Endothelial cell of umbilical vein (primary cell): ENCODE measurements at regions not wholly inside any gene's neighbourhood (a gene's known extent, or its start where the extent isn't known, plus 50 kb on each side); places are given as distances from the start of the nearest gene placed in this dataset.

Experiments
- BruUV-seq: library from RNA; stranded (reverse); fragments of 400-500 nt; replicated peaks from 2 replicates; lab custom pipeline; 2021; lab: Mats Ljungman, UMichigan
- CTCF ChIA-PET: fragments of 300-600, 350-600 bp; sonication (Branson Sonifier 250); formaldehyde crosslinking; loops from one replicate; lab custom pipeline; 2021; ENCODE audit warnings: antibody characterized with exemption, inconsistent platforms; lab: Charles Lee
- POLR2A ChIA-PET: fragments of 300-600, 350-600 bp; sonication (Branson Sonifier 250); formaldehyde crosslinking; loops from one replicate; lab custom pipeline; 2021; ENCODE audit warnings: antibody characterized with exemption, inconsistent platforms; lab: Charles Lee
- DNase-seq: peaks from one replicate; pipeline ENCODE4 v3.0.0-alpha.2; 2011; ENCODE audit warnings: low read depth, low spot score
- FAIRE-seq: peaks from 2 replicates; lab custom pipeline; 2011; peaks lifted over from hg19 to GRCh38; lab: Jason Lieb, UNC
- H2AFZ ChIP-seq: 2 replicates; pipeline ENCODE4 v1.6.0; 2012; ENCODE audit warnings: low read depth, low read length, control low read depth, inconsistent platforms
- H3K27ac ChIP-seq: 2 replicates; pipeline ENCODE4 v1.5.1; 2011; ENCODE audit warnings: low read depth, mild to moderate bottlenecking, control low read depth, low read length, moderate library complexity; ENCODE audit not compliant: insufficient read depth
- H3K27me3 ChIP-seq, 2 experiments: 2 replicates each; pipeline versions ENCODE4 v1.6.0 to v1.6.1; 2011; ENCODE audit warnings: low read length in 2 of 2, mixed read lengths in 1 of 2; ENCODE audit not compliant: control insufficient read depth in 2 of 2, insufficient read depth in 2 of 2
- H3K36me3 ChIP-seq, 2 experiments: 2 replicates in 1 of 2; 3 replicates in 1 of 2; pipeline ENCODE4 v1.5.1; 2011; ENCODE audit warnings: low read length in 2 of 2, mild to moderate bottlenecking in 1 of 2, moderate library complexity in 1 of 2; ENCODE audit not compliant: control insufficient read depth in 2 of 2, insufficient read depth in 2 of 2; ENCODE audit errors: extremely low read depth in 1 of 2
- H3K4me1 ChIP-seq: 3 replicates; pipeline ENCODE4 v1.5.1; 2011; ENCODE audit warnings: mild to moderate bottlenecking, low read length; ENCODE audit not compliant: control insufficient read depth, insufficient read depth; ENCODE audit errors: extremely low read depth
- H3K4me2 ChIP-seq: 2 replicates; pipeline ENCODE4 v1.6.1; 2011; ENCODE audit warnings: low read length, control low read depth, mixed read lengths; ENCODE audit not compliant: insufficient read depth
- H3K4me3 ChIP-seq, 3 experiments: fragments of 200-600 bp in 1 of 3; sonication (generic), shearing (Covaris generic) in 1 of 3; replicated peaks in 1 of 3; 2 replicates each; pipeline ENCODE4 v1.5.1; 2011 to 2016; ENCODE audit warnings: control low read depth in 3 of 3, low read length in 3 of 3, mild to moderate bottlenecking in 2 of 3, inconsistent platforms in 1 of 3, low read depth in 1 of 3, moderate library complexity in 1 of 3; ENCODE audit not compliant: insufficient read depth in 1 of 3
- H3K79me2 ChIP-seq: 2 replicates; pipeline ENCODE4 v1.6.0; 2012; ENCODE audit warnings: low read length, inconsistent platforms; ENCODE audit not compliant: control insufficient read depth, insufficient read depth
- H3K9ac ChIP-seq: replicated peaks from 2 replicates; pipeline ENCODE3; 2011; ENCODE audit warnings: low read length, control low read depth; ENCODE audit not compliant: insufficient read depth; ENCODE audit errors: extremely low read depth
- H3K9me1 ChIP-seq: replicated peaks from 3 replicates; pipeline ENCODE4 v1.6.0; 2011; ENCODE audit warnings: mild to moderate bottlenecking, low read length; ENCODE audit not compliant: control insufficient read depth, insufficient read depth; ENCODE audit errors: extremely low read depth
- H3K9me3 ChIP-seq: replicated peaks from 2 replicates; pipeline ENCODE4 v1.5.1; 2012; ENCODE audit warnings: low read length, inconsistent platforms; ENCODE audit not compliant: control insufficient read depth, insufficient read depth
- H4K20me1 ChIP-seq: replicated peaks from 2 replicates; pipeline ENCODE3; 2011; ENCODE audit warnings: mild to moderate bottlenecking, low read length; ENCODE audit not compliant: control insufficient read depth, insufficient read depth; ENCODE audit errors: extremely low read depth
- CTCF ChIP-seq, 2 donors: IDR thresholded peaks; 1 replicate in 1 of 2; 2 replicates in 1 of 2; pipeline ENCODE4 v1.5.1; 2011; ENCODE audit warnings: low read length in 2 of 2, mild to moderate bottlenecking in 2 of 2, moderate library complexity in 2 of 2, control low read depth in 1 of 2, inconsistent platforms in 1 of 2, low read depth in 1 of 2; ENCODE audit not compliant: insufficient read depth in 1 of 2; ENCODE audit errors: extremely low read depth in 1 of 2
- EZH2 ChIP-seq: IDR thresholded peaks from 2 replicates; pipeline ENCODE4 v1.6.1; 2012; ENCODE audit warnings: borderline replicate concordance, low read depth, mild to moderate bottlenecking, moderate library complexity, low read length, inconsistent platforms; ENCODE audit not compliant: severe bottlenecking
- FOS ChIP-seq: IDR thresholded peaks from 2 replicates; pipeline ENCODE4 v1.6.1; 2011; ENCODE audit warnings: mild to moderate bottlenecking, low read length, moderate library complexity, borderline replicate concordance; ENCODE audit not compliant: insufficient read depth
- GATA2 ChIP-seq: IDR thresholded peaks from 2 replicates; pipeline ENCODE4 v1.7.0; 2011; ENCODE audit warnings: low read depth, mild to moderate bottlenecking, moderate library complexity, mixed read lengths, low read length; ENCODE audit not compliant: insufficient read length, insufficient read depth
- JUN ChIP-seq: IDR thresholded peaks from 2 replicates; pipeline ENCODE4 v1.6.1; 2011; ENCODE audit warnings: borderline replicate concordance, low read depth; ENCODE audit not compliant: insufficient read length, insufficient read depth
- MYC ChIP-seq: IDR thresholded peaks from one replicate; pipeline ENCODE4 v1.6.1; 2011; ENCODE audit warnings: mild to moderate bottlenecking, low read depth, low read length
- POLR2A ChIP-seq: IDR thresholded peaks from 2 replicates; pipeline ENCODE4 v1.6.1; 2012; ENCODE audit warnings: low read depth, mild to moderate bottlenecking, control low read depth, low read length
- dilution Hi-C: fragments of 300-500 bp; cut with MboI; formaldehyde crosslinking; loops from one replicate; pipeline ENCODE4 v1.15.0; 2019; ENCODE audit warnings: low sequenced_read_pairs; ENCODE audit not compliant: extremely low pct_ligation_motif_present
- intact Hi-C: fragments of 100-400 bp; cut with micrococcal nuclease; formaldehyde crosslinking; loops from one replicate; pipeline ENCODE4 v1.10.0; 2022
- TF ChIP-seq, protein P1 (sequence below): IDR thresholded peaks from 2 replicates; pipeline ENCODE4 v1.6.1; 2011; ENCODE audit not compliant: insufficient read depth, insufficient read length

- ChIA-PET POLR2A (no interaction called here), CTCF (interaction anchor here (0.9 kb wide), 1 partner anchor 17 kb away, joined by 3 read pairs; no protein-coding TSS in a partner anchor)
- Histone ChIP-seq H3K27ac (no peak overlapping the region), H3K27me3 (peaks cover 0 to 3% of the 10 kb centered on the region in 2 experiments), H3K9me1 (no peaks in the 10 kb centered on the region), H3K9ac (no peak overlapping the region), H3K36me3 (no peaks in the 10 kb centered on the region), H3K9me3 (no peaks in the 10 kb centered on the region), H3K4me3 (no peak overlapping the region), H3K4me1 (no peaks in the 10 kb centered on the region), H4K20me1 (no peaks in the 10 kb centered on the region), H3K79me2 (no peaks in the 10 kb centered on the region), H2AFZ (no peak overlapping the region), H3K4me2 (no peak overlapping the region)
- no peak for FAIRE-seq
- no peak for TF ChIP-seq POLR2A
- DNase-seq, result no peak
- intact Hi-C loops (no loop called here), dilution Hi-C loops (no loop called here)
- no TSS peak for BruUV-seq
Measured at GRCh38 chr13:97896446-97896845, 57.0 kb upstream of the IPO5 start.

DNA sequence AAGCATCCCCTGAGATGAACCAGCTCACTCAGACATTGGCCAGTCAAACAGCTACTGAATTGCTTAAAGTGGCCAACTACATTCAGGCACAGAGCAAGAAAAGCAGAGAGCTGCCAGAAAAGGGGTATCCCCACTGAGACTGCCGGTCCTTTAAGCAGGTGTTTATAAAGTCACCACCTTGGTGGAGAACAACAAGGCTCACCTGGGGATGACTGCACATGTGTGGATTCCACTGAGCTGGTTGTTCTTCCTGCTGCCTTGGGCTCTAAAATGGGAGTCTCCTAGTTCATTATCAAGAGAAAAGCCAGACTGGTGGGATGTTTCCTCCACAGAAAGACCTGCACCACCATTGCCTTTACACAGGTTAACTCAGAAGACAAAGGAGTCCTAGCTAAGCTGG, 51.8 kb upstream of the IPO5 start:
- Histone ChIP-seq H3K9me1 (no peaks in the 10 kb centered on the region), H3K36me3 (no peaks in the 10 kb centered on the region), H3K9me3 (no peaks in the 10 kb centered on the region), H3K4me1 (no peaks in the 10 kb centered on the region), H3K27me3 (peaks cover 3 to 5% of the 10 kb centered on the region in 2 experiments), H4K20me1 (no peaks in the 10 kb centered on the region), H3K4me3 (no peak overlapping the region), H2AFZ (no peak overlapping the region), H3K27ac (no peak overlapping the region), H3K4me2 (no peak overlapping the region), H3K9ac (no peak overlapping the region), H3K79me2 (no peaks in the 10 kb centered on the region)
- no peak for FAIRE-seq
- intact Hi-C loops (no loop called here), dilution Hi-C loops (no loop called here)
- DNase-seq, result no peak
- BruUV-seq, result no TSS peak
- POLR2A ChIA-PET, result no interaction called here
- TF ChIP-seq JUN (no peak), POLR2A (no peak), CTCF (IDR thresholded peaks at IDR 0.05; ENCODE audit: extremely low read depth in 1 of 2, insufficient read depth in 1 of 2, low read depth in 1 of 2, low read length in 2 of 2) (no peak), EZH2 (no peak), GATA2 (no peak), FOS (no peak), MYC (no peak)
- TF ChIP-seq, protein P1, sequence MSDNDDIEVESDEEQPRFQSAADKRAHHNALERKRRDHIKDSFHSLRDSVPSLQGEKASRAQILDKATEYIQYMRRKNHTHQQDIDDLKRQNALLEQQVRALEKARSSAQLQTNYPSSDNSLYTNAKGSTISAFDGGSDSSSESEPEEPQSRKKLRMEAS, result no peak
- CTCF ChIA-PET, result interaction anchor here (1.4 to 1.5 kb wide), 2 partner anchors 10 to 46 kb away, joined by 4 to 8 read pairs; no protein-coding TSS in a partner anchor
